ENCODE measurements at regions not wholly inside any gene's neighbourhood (a gene's known extent, or its start where the extent isn't known, plus 50 kb on each side); places are given as distances from the start of the nearest gene placed in this dataset.

GRCh38 chr3:191518861-191519260 is 57.9 kb downstream of the PYDC2 start:
- no peak for TF ChIP-seq CTCF (IDR thresholded peaks at IDR 0.05)
- Histone ChIP-seq H3K4me3 (no peak overlapping the region), H3K4me1 (no peaks in the 10 kb centered on the region), H3K27ac (no peak overlapping the region), H3K36me3 (no peaks in the 10 kb centered on the region), H3K27me3 (no peaks in the 10 kb centered on the region), H3K9me3 (no peaks in the 10 kb centered on the region)
- no peak for ATAC-seq
- intact Hi-C loops (cut with DNase I): no loop called here
- no peak for DNase-seq

DNA sequence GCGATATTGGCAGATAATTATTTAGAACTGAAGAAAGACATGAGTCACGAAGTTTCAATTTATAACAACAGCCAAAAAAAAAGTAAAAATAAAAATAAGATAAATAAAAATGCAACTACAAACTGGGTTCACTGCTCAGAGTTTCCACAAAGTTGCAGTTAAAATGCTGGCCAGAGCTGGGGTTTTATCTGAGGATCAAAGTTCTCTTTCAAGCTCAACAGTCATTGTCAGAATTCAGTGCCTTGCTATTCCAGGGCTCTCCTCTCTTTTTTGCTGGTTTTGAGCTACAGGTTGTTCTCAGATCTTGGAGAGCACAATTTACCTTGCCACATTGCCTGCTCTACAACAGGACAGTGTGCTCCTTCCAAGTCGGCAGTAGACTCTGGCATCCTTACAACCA is 60.1 kb downstream of the PYDC2 start:
- no peak for TF ChIP-seq CTCF (IDR thresholded peaks at IDR 0.05)
- intact Hi-C loops (cut with DNase I): no loop called here
- no peak for ATAC-seq

GRCh38 chr3:191523148-191523547 is 62.2 kb downstream of the PYDC2 start:
- Histone ChIP-seq H3K27ac (no peak overlapping the region), H3K9me3 (no peaks in the 10 kb centered on the region), H3K4me3 (no peak overlapping the region), H3K27me3 (no peaks in the 10 kb centered on the region), H3K36me3 (no peaks in the 10 kb centered on the region), H3K4me1 (no peaks in the 10 kb centered on the region)
- intact Hi-C loops (cut with DNase I): no loop called here
- DNase-seq (no peak), ATAC-seq (no peak)
- TF ChIP-seq CTCF (IDR thresholded peaks at IDR 0.05): no peak

More for the DNA sequence above, 60.1 kb downstream of the PYDC2 start:
- DNase-seq: no peak
- Histone ChIP-seq H3K4me1 (no peaks in the 10 kb centered on the region), H3K9me3 (no peaks in the 10 kb centered on the region), H3K36me3 (no peaks in the 10 kb centered on the region), H3K27ac (no peak overlapping the region), H3K27me3 (no peaks in the 10 kb centered on the region), H3K4me3 (no peak overlapping the region)

DNA sequence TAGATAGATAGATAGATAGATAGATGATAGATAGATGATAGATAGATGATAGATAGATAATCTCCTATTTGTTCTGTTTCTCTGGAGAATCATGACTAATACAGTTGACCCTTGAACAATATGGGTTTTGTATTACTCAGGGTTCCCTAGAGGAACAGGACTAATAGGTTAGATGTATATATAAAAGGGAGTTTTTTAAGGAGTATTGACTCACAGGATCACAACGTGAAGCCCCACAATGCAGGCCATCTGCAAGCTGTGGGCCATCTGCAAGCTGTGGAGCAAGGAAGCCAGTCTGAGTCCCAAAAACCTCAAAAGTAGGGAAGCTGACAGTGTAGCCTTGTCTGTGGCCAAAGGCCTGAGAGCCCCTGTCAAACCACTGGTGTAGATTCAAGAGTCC is 67.6 kb downstream of the PYDC2 start:
- intact Hi-C loops (cut with DNase I): no loop called here
- DNase-seq (no peak), ATAC-seq (no peak)
- no peak overlapping the region for H3K4me3 ChIP-seq
- no peaks in the 10 kb centered on the region for H3K4me1 ChIP-seq
- H3K27me3 ChIP-seq: no peaks in the 10 kb centered on the region
- no peak overlapping the region for H3K27ac ChIP-seq
- no peaks in the 10 kb centered on the region for H3K36me3 ChIP-seq
- H3K9me3 ChIP-seq: no peaks in the 10 kb centered on the region
- TF ChIP-seq CTCF (IDR thresholded peaks at IDR 0.05): no peak

DNA sequence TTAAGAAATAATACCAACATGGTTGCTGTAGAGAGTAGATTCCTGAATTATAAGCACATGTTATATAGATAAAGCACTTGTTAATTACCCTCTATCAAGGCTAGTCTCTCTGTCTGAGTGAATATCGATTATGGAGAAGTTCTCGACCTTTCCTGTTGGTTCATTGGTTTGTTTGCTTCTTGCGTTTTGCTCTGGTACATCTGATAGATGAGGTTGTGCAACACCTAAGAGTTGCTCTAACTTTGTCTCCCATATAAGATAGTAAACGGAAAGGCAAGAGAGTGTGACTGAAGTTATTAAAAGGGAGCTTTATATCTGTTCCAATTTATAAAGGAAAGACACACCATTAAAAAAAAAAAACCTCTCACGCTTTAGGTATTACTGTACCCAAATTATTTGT is 69.0 kb downstream of the PYDC2 start:
- no peak for TF ChIP-seq CTCF (IDR thresholded peaks at IDR 0.05)
- Histone ChIP-seq H3K27ac (no peak overlapping the region), H3K27me3 (no peaks in the 10 kb centered on the region), H3K36me3 (no peaks in the 10 kb centered on the region), H3K9me3 (no peaks in the 10 kb centered on the region), H3K4me1 (no peaks in the 10 kb centered on the region), H3K4me3 (no peak overlapping the region)
- no peak for DNase-seq
- no peak for ATAC-seq
- intact Hi-C loops (cut with DNase I): no loop called here

All from left lung (tissue), 4 donors.